ENCODE measurements at regions not wholly inside any gene's neighbourhood (a gene's known extent, or its start where the extent isn't known, plus 50 kb on each side); places are given as distances from the start of the nearest gene placed in this dataset.

GRCh38 chr13:62206165-62206564 lies 790.5 kb upstream of the PCDH20 start:
- TF ChIP-seq CTCF (conservative IDR thresholded peaks at IDR 0.05; ENCODE audit: low read depth in 2 of 2), result no peak
- TF ChIP-seq POLR2AphosphoS5 (IDR thresholded peaks at IDR 0.05; ENCODE audit: low read depth), result no peak

Data from GM23338 (cell line).